ENCODE measurements at regions not wholly inside any gene's neighbourhood (a gene's known extent, or its start where the extent isn't known, plus 50 kb on each side); places are given as distances from the start of the nearest gene placed in this dataset.
"Not testable (repeated sequence)": the region's sequence is repeated elsewhere in the genome, so short reads cannot be mapped to it uniquely, and the experiment has no call there.

GRCh38 chr3:17908399-17909191 is 166.2 kb upstream of the TBC1D5 start:
- DNase-seq (ENCODE audit: low read depth in 2 of 2): no peak

GRCh38 chr3:17905996-17906395 is 163.6 kb upstream of the TBC1D5 start:
- DNase-seq (ENCODE audit: low read depth in 2 of 2): no peak

GRCh38 chr3:17901893-17902292 is 159.5 kb upstream of the TBC1D5 start:
- DNase-seq (ENCODE audit: low read depth in 2 of 2): no peak

- DNase-seq (ENCODE audit: low read depth in 2 of 2): peak; percentile 13 to 17
These were observed 152.1 kb upstream of the TBC1D5 start for GRCh38 chr3:17894434-17895060.

GRCh38 chr3:17891139-17891856 is 148.9 kb upstream of the TBC1D5 start:
- DNase-seq (ENCODE audit: low read depth in 2 of 2): no peak

GRCh38 chr3:17885986-17886385 is 143.6 kb upstream of the TBC1D5 start:
- DNase-seq (ENCODE audit: low read depth in 2 of 2): no peak

- no peak for DNase-seq (ENCODE audit: low read depth in 2 of 2)
These were observed 140.6 kb upstream of the TBC1D5 start for GRCh38 chr3:17882981-17883380.

- DNase-seq (ENCODE audit: low read depth in 2 of 2): no peak
These were observed 134.9 kb upstream of the TBC1D5 start for GRCh38 chr3:17877299-17877698.

GRCh38 chr3:17874636-17875035 is 132.2 kb upstream of the TBC1D5 start:
- DNase-seq (ENCODE audit: low read depth in 2 of 2): no peak

GRCh38 chr3:17872457-17872856 is 130.0 kb upstream of the TBC1D5 start:
- DNase-seq (ENCODE audit: low read depth in 2 of 2): no peak

GRCh38 chr3:17865631-17866030 is 123.2 kb upstream of the TBC1D5 start:
- no peak for DNase-seq (ENCODE audit: low read depth in 2 of 2)

- DNase-seq (ENCODE audit: low read depth in 2 of 2): no peak
These were observed 119.0 kb upstream of the TBC1D5 start for GRCh38 chr3:17861476-17861875.

GRCh38 chr3:17860840-17861471 is 118.5 kb upstream of the TBC1D5 start:
- not testable (repeated sequence) for DNase-seq (ENCODE audit: low read depth in 2 of 2)

- DNase-seq (ENCODE audit: low read depth in 2 of 2): no peak
These were observed 109.8 kb upstream of the TBC1D5 start for GRCh38 chr3:17852217-17852616.

- no peak for DNase-seq (ENCODE audit: low read depth in 2 of 2)
These were observed 108.0 kb upstream of the TBC1D5 start for GRCh38 chr3:17850448-17850847.

GRCh38 chr3:17848102-17848501 is 105.7 kb upstream of the TBC1D5 start:
- no peak for DNase-seq (ENCODE audit: low read depth in 2 of 2)

GRCh38 chr3:17847156-17847555 is 104.7 kb upstream of the TBC1D5 start:
- no peak for DNase-seq (ENCODE audit: low read depth in 2 of 2)

- DNase-seq (ENCODE audit: low read depth in 2 of 2): no peak
These were observed 104.0 kb upstream of the TBC1D5 start for GRCh38 chr3:17846466-17846865.

- no peak for DNase-seq (ENCODE audit: low read depth in 2 of 2)
These were observed 102.8 kb upstream of the TBC1D5 start for GRCh38 chr3:17845026-17845812.

GRCh38 chr3:17844236-17844635 is 101.8 kb upstream of the TBC1D5 start:
- no peak for DNase-seq (ENCODE audit: low read depth in 2 of 2)

- DNase-seq (ENCODE audit: low read depth in 2 of 2): peak; percentile 45 to 73
These were observed 98.9 kb upstream of the TBC1D5 start for GRCh38 chr3:17841190-17841828.
